Hepatocyte (in vitro differentiated cells): ENCODE measurements at regions not wholly inside any gene's neighbourhood (a gene's known extent, or its start where the extent isn't known, plus 50 kb on each side); places are given as distances from the start of the nearest gene placed in this dataset.

ENCODE experiments used
- DNase-seq: peaks from one replicate; pipeline ENCODE4 v3.0.0-alpha.2; 2016; ENCODE audit warnings: low spot score
- H2AFZ ChIP-seq: fragments of 200-600 bp; sonication (generic); 2 replicates; pipeline ENCODE4 v1.6.0; 2016; ENCODE audit warnings: antibody characterized with exemption, mild to moderate bottlenecking
- H3K27ac ChIP-seq: fragments of 200-600 bp; sonication (generic); 2 replicates; pipeline ENCODE4 v1.5.1; 2016; ENCODE audit warnings: mild to moderate bottlenecking
- H3K27me3 ChIP-seq: fragments of 200-600 bp; sonication (generic); 2 replicates; pipeline ENCODE4 v1.6.1; 2016
- H3K36me3 ChIP-seq: fragments of 200-600 bp; sonication (generic); replicated peaks from 2 replicates; pipeline ENCODE4 v1.5.1; 2016; ENCODE audit warnings: low read depth; ENCODE audit not compliant: insufficient read depth
- H3K4me1 ChIP-seq: fragments of 200-600 bp; sonication (generic); 2 replicates; pipeline ENCODE4 v1.5.1; 2016; ENCODE audit warnings: mild to moderate bottlenecking, moderate library complexity; ENCODE audit not compliant: insufficient read depth
- H3K4me2 ChIP-seq: fragments of 200-600 bp; sonication (generic); 2 replicates; pipeline ENCODE4 v1.6.0; 2016
- H3K4me3 ChIP-seq: fragments of 200-600 bp; sonication (generic); 2 replicates; pipeline ENCODE4 v1.5.1; 2016; ENCODE audit warnings: mild to moderate bottlenecking
- H3K79me2 ChIP-seq: fragments of 200-600 bp; sonication (generic); 2 replicates; pipeline ENCODE4 v1.6.0; 2017; ENCODE audit warnings: mild to moderate bottlenecking
- H3K9me2 ChIP-seq: fragments of 200-600 bp; sonication (generic); replicated peaks from 2 replicates; pipeline ENCODE4 v1.6.0; 2017; ENCODE audit warnings: mild to moderate bottlenecking; ENCODE audit not compliant: insufficient read depth
- H3K9me3 ChIP-seq: fragments of 200-600 bp; sonication (generic); 2 replicates; pipeline ENCODE4 v1.5.1; 2016; ENCODE audit warnings: low read depth, mild to moderate bottlenecking
- H4K20me1 ChIP-seq: fragments of 200-600 bp; sonication (generic); 2 replicates; pipeline ENCODE4 v1.6.0; 2016; ENCODE audit warnings: mild to moderate bottlenecking; ENCODE audit not compliant: insufficient read depth, poor library complexity, severe bottlenecking
- EZH2 ChIP-seq: fragments of 200-600 bp; sonication (generic); IDR thresholded peaks from 2 replicates; pipeline ENCODE4 v1.6.1; 2016; ENCODE audit warnings: antibody characterized with exemption, mild to moderate bottlenecking, borderline replicate concordance
- EZH2phosphoT487 ChIP-seq: fragments of 200-600 bp; sonication (generic); IDR thresholded peaks from one replicate; pipeline ENCODE4 v1.6.1; 2018; ENCODE audit warnings: antibody characterized with exemption, mild to moderate bottlenecking, low read depth, moderate library complexity; ENCODE audit not compliant: unreplicated experiment, severe bottlenecking
- WGBS: methylation state at CpG from one replicate; pipeline ENCODE4 v1.1.6; 2016; ENCODE audit warnings: low lambda C conversion rate; ENCODE audit errors: missing lambda C conversion rate; 5-methylcytosine and 5-hydroxymethylcytosine counted together
- TF ChIP-seq, protein P1 (sequence below): fragments of 200-600 bp; sonication (generic); IDR thresholded peaks from 2 replicates; pipeline ENCODE4 v1.5.1; 2016; ENCODE audit warnings: antibody characterized with exemption, mild to moderate bottlenecking; ENCODE audit not compliant: poor library complexity

DNA sequence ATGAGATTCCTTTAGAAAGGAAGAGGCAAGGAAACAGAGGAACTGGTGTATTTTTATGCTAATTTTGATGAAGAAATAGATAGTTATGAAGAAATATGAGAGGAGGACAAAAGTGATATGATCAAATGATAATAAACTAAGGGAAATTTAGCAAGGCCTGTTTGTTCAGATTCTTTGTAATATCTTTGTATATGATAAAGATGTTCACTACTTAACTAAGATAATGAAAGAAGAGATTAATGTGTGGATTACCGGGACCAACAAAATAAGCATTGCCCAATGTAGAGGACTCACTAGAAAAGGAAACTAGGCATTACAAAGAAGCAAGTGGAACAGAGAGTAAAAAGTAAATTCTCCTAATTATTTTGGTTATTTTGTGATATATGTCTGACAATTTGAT, 99.0 kb upstream of the FIGN start:
- Histone ChIP-seq H2AFZ (no peak overlapping the region), H3K27ac (no peak overlapping the region), H3K79me2 (no peaks in the 10 kb centered on the region), H3K36me3 (no peaks in the 10 kb centered on the region), H3K4me1 (no peaks in the 10 kb centered on the region), H3K4me3 (no peak overlapping the region), H3K27me3 (no peaks in the 10 kb centered on the region), H3K9me2 (no peaks in the 10 kb centered on the region), H4K20me1 (no peaks in the 10 kb centered on the region), H3K4me2 (no peak overlapping the region), H3K9me3 (no peaks in the 10 kb centered on the region)
- WGBS = 89% methylated on average over 1 of the region's 1 CpG
- DNase-seq = no peak
- TF ChIP-seq, protein P1, sequence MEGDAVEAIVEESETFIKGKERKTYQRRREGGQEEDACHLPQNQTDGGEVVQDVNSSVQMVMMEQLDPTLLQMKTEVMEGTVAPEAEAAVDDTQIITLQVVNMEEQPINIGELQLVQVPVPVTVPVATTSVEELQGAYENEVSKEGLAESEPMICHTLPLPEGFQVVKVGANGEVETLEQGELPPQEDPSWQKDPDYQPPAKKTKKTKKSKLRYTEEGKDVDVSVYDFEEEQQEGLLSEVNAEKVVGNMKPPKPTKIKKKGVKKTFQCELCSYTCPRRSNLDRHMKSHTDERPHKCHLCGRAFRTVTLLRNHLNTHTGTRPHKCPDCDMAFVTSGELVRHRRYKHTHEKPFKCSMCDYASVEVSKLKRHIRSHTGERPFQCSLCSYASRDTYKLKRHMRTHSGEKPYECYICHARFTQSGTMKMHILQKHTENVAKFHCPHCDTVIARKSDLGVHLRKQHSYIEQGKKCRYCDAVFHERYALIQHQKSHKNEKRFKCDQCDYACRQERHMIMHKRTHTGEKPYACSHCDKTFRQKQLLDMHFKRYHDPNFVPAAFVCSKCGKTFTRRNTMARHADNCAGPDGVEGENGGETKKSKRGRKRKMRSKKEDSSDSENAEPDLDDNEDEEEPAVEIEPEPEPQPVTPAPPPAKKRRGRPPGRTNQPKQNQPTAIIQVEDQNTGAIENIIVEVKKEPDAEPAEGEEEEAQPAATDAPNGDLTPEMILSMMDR = no peak
- TF ChIP-seq EZH2 = no peak
- no peak for TF ChIP-seq EZH2phosphoT487

DNA sequence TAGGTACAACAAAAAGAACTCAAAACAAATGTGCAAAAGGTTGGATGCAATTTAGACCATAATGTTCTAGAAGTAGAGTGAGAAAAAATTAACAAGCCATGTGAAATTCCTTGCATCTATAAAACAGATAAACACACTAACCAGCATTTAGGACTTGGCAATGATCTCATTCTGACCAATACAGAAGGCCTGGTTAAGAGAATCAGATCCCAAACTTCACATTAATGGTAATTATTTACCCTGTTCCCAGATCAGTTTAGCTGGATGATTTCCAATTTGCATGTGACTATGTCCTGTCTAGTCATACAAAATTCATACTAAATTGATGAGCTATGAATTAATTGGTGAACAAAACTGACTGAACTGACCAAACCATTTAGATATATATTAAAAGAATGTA, 98.4 kb upstream of the FIGN start:
- no peak overlapping the region for H3K4me2 ChIP-seq

DNA sequence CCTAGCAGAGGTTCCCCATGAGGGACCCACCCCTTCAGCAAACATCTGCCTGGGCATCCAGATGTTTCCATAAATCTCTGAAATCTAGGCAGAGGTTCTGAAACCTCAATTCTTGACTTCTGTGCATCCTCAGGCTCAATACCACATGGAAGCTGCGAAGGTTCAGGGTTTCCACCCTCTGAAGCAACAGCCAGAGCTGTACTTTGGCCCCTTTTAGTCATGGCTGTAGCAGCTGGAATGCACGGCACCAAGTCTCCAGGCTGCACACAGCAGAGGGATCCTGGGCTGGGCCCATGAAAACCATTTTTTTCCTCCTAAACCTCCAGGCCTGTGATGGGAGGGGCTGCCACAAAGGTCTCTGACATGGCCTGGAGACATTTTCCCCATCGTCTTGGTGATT, 93.0 kb upstream of the FIGN start:
- Histone ChIP-seq H2AFZ (no peak overlapping the region), H3K4me1 (no peaks in the 10 kb centered on the region), H3K36me3 (no peaks in the 10 kb centered on the region), H3K9me3 (no peaks in the 10 kb centered on the region), H3K9me2 (no peaks in the 10 kb centered on the region), H3K27me3 (no peaks in the 10 kb centered on the region), H4K20me1 (no peaks in the 10 kb centered on the region), H3K4me2 (no peak overlapping the region), H3K79me2 (no peaks in the 10 kb centered on the region), H3K27ac (no peak overlapping the region), H3K4me3 (no peak overlapping the region)
- peak; percentile 5 for DNase-seq
- TF ChIP-seq, protein P1 = no peak
- TF ChIP-seq EZH2 = no peak
- no peak for TF ChIP-seq EZH2phosphoT487
- 89% methylated on average over 3 of the region's 3 CpGs for WGBS

More for the DNA sequence above, 98.4 kb upstream of the FIGN start:
- no peak for TF ChIP-seq EZH2
- TF ChIP-seq EZH2phosphoT487 = no peak
- TF ChIP-seq, protein P1 = no peak
- H3K4me1 ChIP-seq = no peaks in the 10 kb centered on the region
- no peak overlapping the region for H2AFZ ChIP-seq
- H3K9me2 ChIP-seq = no peaks in the 10 kb centered on the region
- H3K27me3 ChIP-seq = no peaks in the 10 kb centered on the region
- no peak for DNase-seq
- H3K79me2 ChIP-seq = no peaks in the 10 kb centered on the region
- no peak overlapping the region for H3K4me3 ChIP-seq
- no peak overlapping the region for H3K27ac ChIP-seq
- no peaks in the 10 kb centered on the region for H3K9me3 ChIP-seq
- H3K36me3 ChIP-seq = no peaks in the 10 kb centered on the region
- no peaks in the 10 kb centered on the region for H4K20me1 ChIP-seq

DNA sequence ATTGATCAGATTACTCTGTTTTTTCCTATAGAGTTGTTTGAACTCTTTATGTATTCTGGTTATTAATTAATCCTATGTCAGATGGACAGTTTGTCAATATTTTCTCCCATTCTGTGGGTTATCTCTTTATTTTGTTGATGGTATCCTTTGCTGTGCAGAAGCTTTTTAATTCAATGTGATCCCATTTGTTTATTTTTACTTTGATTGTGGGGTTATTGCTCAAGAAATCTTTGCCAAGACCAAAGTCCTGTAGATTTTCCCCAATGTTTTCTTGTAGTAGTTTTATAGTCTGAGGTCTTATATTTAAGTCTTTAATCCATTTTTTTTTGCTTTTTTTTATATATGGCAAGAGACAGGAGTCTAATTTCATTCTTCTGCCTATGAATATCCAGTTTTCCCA, 86.2 kb upstream of the FIGN start:
- H3K4me3 ChIP-seq = no peak overlapping the region
- TF ChIP-seq EZH2 (no peak), EZH2phosphoT487 (no peak)
- TF ChIP-seq, protein P1 = no peak
- H4K20me1 ChIP-seq = no peaks in the 10 kb centered on the region
- H3K4me1 ChIP-seq = no peaks in the 10 kb centered on the region
- H3K4me2 ChIP-seq = no peak overlapping the region
- no peaks in the 10 kb centered on the region for H3K79me2 ChIP-seq
- no peak overlapping the region for H2AFZ ChIP-seq
- H3K9me3 ChIP-seq = peaks cover 6% of the 10 kb centered on the region
- H3K36me3 ChIP-seq = no peaks in the 10 kb centered on the region
- no peaks in the 10 kb centered on the region for H3K9me2 ChIP-seq
- no peak overlapping the region for H3K27ac ChIP-seq
- DNase-seq = no peak
- H3K27me3 ChIP-seq = no peaks in the 10 kb centered on the region
